Epithelial cell of esophagus (primary cell): ENCODE measurements at regions not wholly inside any gene's neighbourhood (a gene's known extent, or its start where the extent isn't known, plus 50 kb on each side); places are given as distances from the start of the nearest gene placed in this dataset.

Experiments used
- DNase-seq: peaks from one replicate; pipeline ENCODE4 v3.0.0; 2010; ENCODE audit warnings: low read depth
- H3K4me3 ChIP-seq: 2 replicates; pipeline ENCODE4 v1.5.1; 2011; ENCODE audit warnings: mild to moderate bottlenecking, low read length, control low read depth
- CTCF ChIP-seq: IDR thresholded peaks from 2 replicates; pipeline ENCODE4 v1.5.1; 2011; ENCODE audit warnings: low read depth, mild to moderate bottlenecking, low read length, control low read depth, inconsistent platforms; ENCODE audit not compliant: insufficient read depth; ENCODE audit errors: missing control alignments

DNA sequence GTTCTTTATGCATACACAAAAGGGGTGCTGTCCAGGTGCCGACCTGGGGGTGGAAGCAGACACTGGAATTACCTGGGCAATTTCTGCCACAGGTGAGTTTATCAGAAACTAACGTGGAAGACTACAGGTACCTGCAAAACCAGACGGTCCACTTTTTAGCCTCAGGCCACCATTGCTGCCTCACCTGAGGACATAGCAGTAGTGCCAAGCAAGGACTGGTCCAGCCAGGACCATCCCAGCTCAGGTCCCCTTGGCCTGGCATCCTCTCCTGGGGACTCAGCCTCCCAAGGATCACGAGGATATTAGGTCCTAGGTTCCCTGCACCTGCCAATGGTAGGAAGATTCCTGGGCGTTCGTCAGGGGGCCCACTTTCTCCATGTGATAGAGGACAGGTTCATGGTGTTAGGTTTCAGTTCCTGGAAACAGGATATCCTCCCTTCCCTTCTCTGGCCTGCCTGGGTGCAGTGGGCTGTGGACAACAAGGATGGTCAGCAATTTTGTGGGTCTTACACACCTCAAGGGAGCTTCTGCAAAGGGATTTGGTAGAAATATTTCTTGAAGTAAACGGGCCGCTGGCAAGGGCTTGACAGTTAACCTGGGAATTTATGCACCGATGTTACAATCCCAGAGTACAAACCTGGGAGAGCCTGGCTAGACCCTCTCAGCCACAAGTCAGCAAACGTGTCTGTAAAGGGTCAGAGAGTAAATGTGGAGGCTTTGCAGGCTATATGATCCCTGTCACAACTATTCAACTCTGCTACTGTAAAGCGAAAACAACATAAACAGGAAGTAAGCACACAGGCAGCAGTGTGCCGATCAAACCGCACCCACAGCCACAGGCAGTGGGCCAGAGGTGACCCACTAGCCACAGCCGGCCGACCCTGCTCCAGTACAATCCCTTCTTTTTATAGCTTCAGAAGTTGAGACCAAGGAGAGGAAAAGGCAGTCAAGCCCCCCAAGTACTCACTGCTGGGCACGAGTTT, 71.4 kb upstream of the RAB4A start:
- TF ChIP-seq CTCF, result no peak
- peak; percentile 28 for DNase-seq
- H3K4me3 ChIP-seq, result no peak overlapping the region

DNA sequence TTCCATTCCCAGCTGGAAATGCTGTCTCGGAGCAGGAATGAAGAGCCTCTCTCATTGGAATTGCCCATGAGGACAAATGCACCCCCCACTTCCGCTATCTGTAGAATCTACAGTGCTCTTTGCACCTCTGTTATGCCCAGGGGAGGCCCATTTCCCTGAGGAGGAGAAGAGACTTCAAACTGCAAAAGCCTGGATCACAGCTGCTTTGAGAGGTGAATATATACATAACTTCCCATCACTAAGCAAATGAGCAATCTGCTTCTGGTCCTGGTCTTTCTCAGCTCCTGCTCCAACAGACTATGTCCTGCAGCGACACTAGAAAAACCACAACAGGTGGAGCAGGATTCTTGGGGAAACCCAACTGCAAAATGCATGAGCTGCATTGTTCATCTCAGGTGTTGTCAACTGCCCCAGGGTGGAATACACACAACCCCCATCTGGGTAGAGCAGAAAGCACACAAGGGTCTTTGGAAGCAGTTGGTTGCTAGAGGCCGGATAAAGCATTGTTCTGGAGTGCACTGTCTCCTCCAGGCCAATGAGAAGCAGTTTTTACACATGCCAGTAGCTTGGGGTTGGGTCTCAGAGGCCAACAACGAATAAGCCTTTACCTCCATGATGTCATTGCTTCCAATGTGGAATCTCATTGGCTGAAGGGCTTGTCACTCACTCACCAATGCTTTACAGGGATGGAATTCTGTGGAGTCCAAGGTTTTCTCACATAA, 67.7 kb upstream of the RAB4A start:
- DNase-seq, result peak; percentile 46
- TF ChIP-seq CTCF, result no peak
- no peak overlapping the region for H3K4me3 ChIP-seq

GRCh38 chr1:229203991-229204632, 66.8 kb upstream of the RAB4A start:
- TF ChIP-seq CTCF, result no peak
- no peak overlapping the region for H3K4me3 ChIP-seq
- no peak for DNase-seq

DNA sequence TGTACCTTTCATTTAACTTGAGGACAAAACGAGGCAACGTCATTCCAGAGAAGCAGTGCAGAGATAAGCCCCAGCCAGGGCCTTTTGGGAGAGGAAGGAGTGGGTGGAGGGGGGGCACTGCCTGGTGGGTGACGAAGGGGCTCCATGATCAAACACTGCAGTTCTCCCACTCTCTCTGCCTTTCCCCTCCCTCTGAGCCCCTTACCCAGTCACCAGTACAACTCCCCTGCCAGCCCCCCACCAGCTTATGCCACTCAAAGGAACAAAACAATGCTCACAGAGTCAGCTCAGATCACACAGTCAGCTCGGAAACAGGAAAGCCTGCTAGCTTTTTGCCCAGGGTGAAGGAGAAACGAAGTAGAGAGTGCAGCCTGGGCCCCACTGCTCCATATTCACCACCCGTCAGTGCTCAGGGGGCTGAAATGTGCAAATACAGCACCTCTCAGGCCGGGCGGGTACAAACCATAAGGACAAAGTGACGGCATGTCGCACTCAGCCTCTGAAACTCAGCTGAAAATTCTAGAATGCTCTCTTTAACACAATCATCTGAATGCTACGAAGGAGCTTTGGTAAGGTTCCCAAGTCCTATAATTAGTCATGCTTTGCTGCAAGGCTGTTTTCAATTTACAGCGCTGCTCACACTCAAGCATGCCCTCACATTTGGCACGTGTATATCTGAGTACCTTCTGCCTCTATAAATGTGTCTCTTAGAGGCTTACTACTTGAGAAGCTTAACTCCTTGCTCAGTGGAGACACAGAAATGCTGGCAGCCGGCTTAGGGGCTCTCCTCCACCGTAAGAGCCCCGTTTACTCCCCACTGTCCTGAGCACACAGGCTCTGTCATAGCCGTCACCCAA, 65.8 kb upstream of the RAB4A start:
- DNase-seq, result no peak
- no peak for TF ChIP-seq CTCF
- H3K4me3 ChIP-seq, result no peak overlapping the region

- no peak overlapping the region for H3K4me3 ChIP-seq
- no peak for DNase-seq
- no peak for TF ChIP-seq CTCF
These were observed 65.1 kb upstream of the RAB4A start for GRCh38 chr1:229205854-229206253.

- TF ChIP-seq CTCF, result no peak
- H3K4me3 ChIP-seq, result no peak overlapping the region
- no peak for DNase-seq
These were observed 63.0 kb upstream of the RAB4A start for GRCh38 chr1:229207916-229208315.
